ENCODE measurements at regions not wholly inside any gene's neighbourhood (a gene's known extent, or its start where the extent isn't known, plus 50 kb on each side); places are given as distances from the start of the nearest gene placed in this dataset.

GRCh38 chr2:15721411-15722067, 129.9 kb downstream of the DDX1 start:
- TF ChIP-seq EZH2phosphoT487 (IDR thresholded peaks at IDR 0.05; ENCODE audit: low read length) (no peak), CTCF (IDR thresholded peaks at IDR 0.05; ENCODE audit: low read length) (no peak)
